ENCODE measurements at regions not wholly inside any gene's neighbourhood (a gene's known extent, or its start where the extent isn't known, plus 50 kb on each side); places are given as distances from the start of the nearest gene placed in this dataset.

GRCh38 chr10:78869508-78870454, 199.0 kb upstream of the ZMIZ1 start:
- DNase-seq, result no peak

- no peak for DNase-seq
Observed at GRCh38 chr10:78870458-78870857, 198.3 kb upstream of the ZMIZ1 start.

GRCh38 chr10:78871796-78872195, 197.0 kb upstream of the ZMIZ1 start:
- DNase-seq, result no peak

GRCh38 chr10:78873413-78873812, 195.4 kb upstream of the ZMIZ1 start:
- no peak for DNase-seq

DNA sequence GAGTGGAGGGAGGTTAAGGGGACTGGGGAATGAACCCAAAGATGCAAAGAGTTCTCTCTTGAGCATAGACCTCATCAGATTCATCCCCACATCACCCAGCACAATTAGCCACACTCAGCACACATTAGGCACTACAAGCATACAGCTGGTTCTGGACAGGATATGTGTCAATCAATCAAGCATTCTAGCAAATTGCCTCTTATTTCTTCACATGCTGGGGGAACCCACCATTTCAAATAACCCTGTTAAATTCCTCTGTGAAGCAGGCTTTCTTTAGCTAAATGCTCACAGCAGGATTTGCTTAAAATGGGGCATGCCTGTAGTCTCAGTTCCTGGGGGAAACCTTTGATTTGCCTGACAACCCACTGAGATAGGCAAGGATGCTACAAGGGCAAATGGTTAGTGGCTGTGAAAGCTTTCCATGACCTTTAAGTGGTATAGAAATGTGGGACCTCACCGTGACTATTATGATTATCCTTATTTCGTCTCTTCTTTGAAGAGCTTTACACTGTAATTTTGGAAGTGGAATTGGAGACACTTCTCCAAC, 193.4 kb upstream of the ZMIZ1 start:
- DNase-seq, result no peak

DNA sequence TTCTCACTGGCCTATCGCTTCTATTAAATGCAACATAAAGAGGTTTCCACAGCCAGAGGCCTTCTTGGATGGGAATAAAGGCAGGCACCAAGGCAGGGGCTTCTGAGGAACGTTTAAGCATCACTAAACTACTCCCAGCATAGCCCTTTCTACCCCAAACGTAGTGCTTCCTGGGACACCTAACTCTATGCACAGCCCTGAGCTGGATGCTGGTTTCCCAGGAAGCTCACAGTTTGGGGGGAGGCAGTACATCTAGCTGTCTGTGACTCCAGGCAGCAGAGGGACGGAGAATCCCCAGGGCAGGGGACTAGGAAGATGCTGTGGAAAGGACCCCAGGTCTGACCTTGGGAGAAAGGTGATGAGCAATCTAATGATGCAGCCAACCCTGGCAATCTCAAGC, 192.8 kb upstream of the ZMIZ1 start:
- no peak for DNase-seq

DNA sequence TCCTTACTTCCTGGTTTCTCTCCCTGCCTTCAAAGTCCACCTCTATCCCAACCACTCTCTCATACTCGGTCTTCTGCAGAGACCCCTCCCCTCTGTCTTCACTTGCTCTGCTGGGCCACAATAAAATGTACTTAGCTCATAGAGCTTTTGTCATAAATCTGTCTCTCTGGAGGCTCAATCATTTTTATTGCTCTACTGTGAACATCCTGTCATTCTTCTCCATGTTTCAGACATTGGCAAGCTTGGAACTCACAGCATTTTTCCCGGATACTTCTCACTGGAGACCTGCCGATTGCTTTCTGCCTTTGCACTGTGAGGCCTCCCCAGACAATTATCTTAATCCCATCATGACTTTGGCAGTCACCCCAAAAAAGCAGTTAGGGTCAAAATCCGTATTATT, 192.3 kb upstream of the ZMIZ1 start:
- DNase-seq, result no peak

DNA sequence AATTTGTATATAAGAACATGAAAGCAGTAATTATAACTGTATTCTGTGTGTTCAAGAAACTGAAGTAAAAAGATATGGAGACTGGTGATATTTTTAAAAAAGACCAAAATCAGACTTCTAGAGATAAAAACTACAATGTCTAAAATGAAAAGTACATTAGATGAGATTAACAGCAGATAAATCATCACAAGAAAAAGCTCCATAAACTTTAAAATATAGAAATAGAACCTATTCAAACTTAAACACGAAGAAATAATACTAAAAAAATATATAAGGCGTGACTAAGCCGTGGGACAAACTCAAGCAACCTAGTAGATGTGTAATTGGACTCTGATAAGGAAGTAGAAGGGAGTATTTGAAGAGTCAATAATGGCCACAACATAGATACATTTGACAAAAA, 189.1 kb upstream of the ZMIZ1 start:
- DNase-seq, result no peak

DNA sequence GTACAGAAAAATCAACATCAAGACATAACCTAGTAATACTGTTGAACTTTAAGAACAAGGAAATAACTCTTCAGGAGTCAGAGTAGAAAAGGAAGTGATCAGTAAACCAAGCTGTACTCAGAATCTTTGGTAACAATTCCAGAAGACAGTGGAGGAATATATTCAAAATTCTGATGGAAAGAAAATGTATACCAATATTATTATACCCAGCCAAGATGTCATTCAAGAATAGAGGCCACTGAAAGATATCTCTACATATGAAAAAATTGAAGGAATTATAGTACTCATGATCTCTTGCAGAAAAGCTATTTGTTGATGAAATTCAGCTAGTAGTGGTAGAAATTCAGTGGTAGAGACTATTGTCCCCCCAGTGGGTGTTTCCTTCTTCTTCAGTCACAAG, 182.6 kb upstream of the ZMIZ1 start:
- DNase-seq, result no peak

DNA sequence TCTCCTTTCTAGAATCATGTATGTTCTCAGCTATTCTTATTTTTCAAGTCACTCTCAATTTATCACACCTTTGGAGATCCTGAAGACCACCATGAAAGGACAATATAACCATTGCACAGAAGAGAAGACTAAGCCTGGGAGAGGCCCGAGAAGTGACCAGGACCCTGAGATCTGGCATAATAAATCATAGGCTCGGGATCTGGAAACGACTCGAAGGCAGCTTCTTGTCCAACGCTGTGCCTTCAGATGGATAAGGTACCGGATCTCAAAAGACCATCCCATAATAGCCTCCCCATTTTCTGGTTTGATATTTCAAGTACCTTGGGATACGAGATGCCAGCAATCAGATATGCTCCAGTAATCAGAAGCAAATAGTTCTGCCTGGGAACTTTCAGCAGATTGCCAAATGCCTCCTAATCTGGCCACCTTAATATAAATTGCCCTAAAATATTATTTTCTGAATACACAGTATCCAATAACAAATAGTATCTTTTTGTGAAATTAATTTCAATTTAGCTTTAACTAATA, 179.2 kb upstream of the ZMIZ1 start:
- DNase-seq, result no peak

- DNase-seq, result no peak
Observed at GRCh38 chr10:78890506-78890905, 178.3 kb upstream of the ZMIZ1 start.

- no peak for DNase-seq
Observed at GRCh38 chr10:78891741-78892140, 177.0 kb upstream of the ZMIZ1 start.

- no peak for DNase-seq
Observed at GRCh38 chr10:78892338-78893176, 176.2 kb upstream of the ZMIZ1 start.

- no peak for DNase-seq
Observed at GRCh38 chr10:78893217-78893616, 175.5 kb upstream of the ZMIZ1 start.

- DNase-seq, result no peak
Observed at GRCh38 chr10:78894089-78894840, 174.5 kb upstream of the ZMIZ1 start.

DNA sequence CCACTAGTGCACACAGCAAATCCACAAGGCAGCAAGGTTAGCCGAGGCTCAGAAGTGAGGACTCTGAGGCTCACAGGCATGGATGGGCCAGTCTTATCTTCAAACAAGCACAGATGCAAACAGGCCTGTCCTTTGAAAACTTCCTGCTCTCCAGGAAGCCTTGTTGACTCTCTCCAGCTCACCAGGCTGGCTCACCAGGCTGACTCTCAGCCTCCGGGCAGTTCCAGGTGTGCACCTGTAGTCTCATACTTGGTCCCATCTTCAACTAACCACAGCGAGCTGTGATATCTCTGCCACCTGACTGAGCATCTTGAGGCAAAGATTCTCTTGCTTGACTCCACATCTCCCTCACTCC, 173.9 kb upstream of the ZMIZ1 start:
- no peak for DNase-seq

DNA sequence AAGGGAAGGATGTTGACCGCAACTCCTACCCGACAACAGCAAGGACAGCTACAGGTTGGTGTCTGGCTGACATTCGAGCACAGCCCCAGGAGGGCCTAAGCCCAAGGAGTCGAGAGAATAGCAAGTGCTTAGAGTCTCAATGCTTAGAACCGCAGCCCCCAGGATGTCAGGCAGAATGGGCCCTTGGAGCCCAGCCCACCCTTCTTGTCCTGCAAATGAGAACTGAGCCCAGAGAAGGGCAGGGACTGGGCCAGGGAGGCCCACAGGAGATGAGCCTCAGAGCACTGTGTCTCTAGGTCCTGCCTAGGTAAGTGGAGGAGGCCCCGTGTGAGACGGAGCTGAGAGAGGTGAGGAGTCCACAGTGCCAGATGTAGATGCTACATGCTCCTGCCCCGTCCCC, 173.3 kb upstream of the ZMIZ1 start:
- no peak for DNase-seq

GRCh38 chr10:78896159-78896928, 172.4 kb upstream of the ZMIZ1 start:
- no peak for DNase-seq

- DNase-seq, result no peak
Observed at GRCh38 chr10:78898341-78899097, 170.2 kb upstream of the ZMIZ1 start.

GRCh38 chr10:78899098-78899754, 169.5 kb upstream of the ZMIZ1 start:
- DNase-seq, result no peak

Measured in NCI-H524 treated with DMSO at 0.1 percent for 48 hours (cell line).